NCI-H460 (cell line): ENCODE measurements at regions not wholly inside any gene's neighbourhood (a gene's known extent, or its start where the extent isn't known, plus 50 kb on each side); places are given as distances from the start of the nearest gene placed in this dataset.
"Not testable (repeated sequence)": the region's sequence is repeated elsewhere in the genome, so short reads cannot be mapped to it uniquely, and the experiment has no call there.

Experiments used
- DNase-seq: peaks from one replicate; pipeline ENCODE4 v3.0.0-alpha.2; 2016; ENCODE audit warnings: low read depth; ENCODE audit errors: extremely low read depth

GRCh38 chr2:131733530-131733929 lies 205.8 kb downstream of the CCDC74A start:
- not testable (repeated sequence) for DNase-seq

GRCh38 chr2:131736406-131736805 lies 208.7 kb downstream of the CCDC74A start:
- DNase-seq, result not testable (repeated sequence)

GRCh38 chr2:131738533-131738932 lies 210.8 kb downstream of the CCDC74A start:
- DNase-seq, result not testable (repeated sequence)

GRCh38 chr2:131738996-131739434 lies 211.3 kb downstream of the CCDC74A start:
- DNase-seq, result not testable (repeated sequence)

- DNase-seq, result no peak
Observed at GRCh38 chr2:131753640-131754561, 226.2 kb downstream of the CCDC74A start.

GRCh38 chr2:131754929-131755720 lies 227.4 kb downstream of the CCDC74A start:
- DNase-seq, result no peak

- DNase-seq, result no peak
Observed at GRCh38 chr2:131756141-131756907, 228.6 kb downstream of the CCDC74A start.

GRCh38 chr2:131758941-131759340 lies 231.3 kb downstream of the CCDC74A start:
- DNase-seq, result not testable (repeated sequence)

- DNase-seq, result not testable (repeated sequence)
Observed at GRCh38 chr2:131774955-131775555, 247.4 kb downstream of the CCDC74A start.

GRCh38 chr2:131775903-131776506 lies 248.3 kb downstream of the CCDC74A start:
- not testable (repeated sequence) for DNase-seq

GRCh38 chr2:131780446-131780845 lies 252.8 kb downstream of the CCDC74A start:
- not testable (repeated sequence) for DNase-seq

- no peak for DNase-seq
Observed at GRCh38 chr2:131801210-131801744, 273.6 kb downstream of the CCDC74A start.

- peak; percentile 11 for DNase-seq
Observed at GRCh38 chr2:131801745-131802350, 274.2 kb downstream of the CCDC74A start.

GRCh38 chr2:131802351-131802836 lies 274.7 kb downstream of the CCDC74A start:
- DNase-seq, result not testable (repeated sequence)

GRCh38 chr2:131803237-131803636 lies 275.5 kb downstream of the CCDC74A start:
- not testable (repeated sequence) for DNase-seq

GRCh38 chr2:131812605-131813004 lies 284.9 kb downstream of the CCDC74A start:
- not testable (repeated sequence) for DNase-seq

GRCh38 chr2:131813378-131813777 lies 285.7 kb downstream of the CCDC74A start:
- DNase-seq, result not testable (repeated sequence)

- DNase-seq, result not testable (repeated sequence)
Observed at GRCh38 chr2:131818267-131818973, 290.7 kb downstream of the CCDC74A start.
